ENCODE measurements at regions not wholly inside any gene's neighbourhood (a gene's known extent, or its start where the extent isn't known, plus 50 kb on each side); places are given as distances from the start of the nearest gene placed in this dataset.

DNA sequence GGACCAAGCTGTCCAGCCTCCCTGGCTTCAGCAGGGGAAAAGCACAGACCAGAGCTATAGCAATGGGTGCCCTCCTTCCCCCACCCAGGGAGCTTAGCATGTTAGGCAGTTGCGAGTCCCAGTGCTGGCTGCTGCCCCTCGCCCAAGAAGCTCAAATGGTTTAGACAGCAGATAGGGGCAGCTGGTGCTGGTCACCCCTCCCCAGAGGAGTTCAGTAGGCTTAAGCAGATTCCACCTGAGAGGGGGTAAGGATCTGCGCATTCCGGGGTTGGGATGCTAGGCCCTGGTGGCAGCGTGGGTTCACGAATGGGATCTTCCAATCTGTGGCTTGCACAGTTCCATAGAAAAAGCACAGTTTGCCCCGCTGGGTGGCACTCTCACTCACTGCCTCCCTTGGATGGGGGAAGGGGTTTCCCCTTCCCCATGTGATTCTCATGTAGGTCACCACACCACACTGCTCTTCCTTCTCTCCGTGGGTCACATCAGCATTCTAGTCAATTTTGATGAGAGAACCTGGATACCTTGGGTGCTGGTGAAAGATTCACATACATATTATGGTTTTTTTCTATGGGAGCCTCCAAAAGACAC, 665.6 kb downstream of the C12orf50 start:
- no peak for DNase-seq (ENCODE audit: low read depth)
- TF ChIP-seq, protein P1, sequence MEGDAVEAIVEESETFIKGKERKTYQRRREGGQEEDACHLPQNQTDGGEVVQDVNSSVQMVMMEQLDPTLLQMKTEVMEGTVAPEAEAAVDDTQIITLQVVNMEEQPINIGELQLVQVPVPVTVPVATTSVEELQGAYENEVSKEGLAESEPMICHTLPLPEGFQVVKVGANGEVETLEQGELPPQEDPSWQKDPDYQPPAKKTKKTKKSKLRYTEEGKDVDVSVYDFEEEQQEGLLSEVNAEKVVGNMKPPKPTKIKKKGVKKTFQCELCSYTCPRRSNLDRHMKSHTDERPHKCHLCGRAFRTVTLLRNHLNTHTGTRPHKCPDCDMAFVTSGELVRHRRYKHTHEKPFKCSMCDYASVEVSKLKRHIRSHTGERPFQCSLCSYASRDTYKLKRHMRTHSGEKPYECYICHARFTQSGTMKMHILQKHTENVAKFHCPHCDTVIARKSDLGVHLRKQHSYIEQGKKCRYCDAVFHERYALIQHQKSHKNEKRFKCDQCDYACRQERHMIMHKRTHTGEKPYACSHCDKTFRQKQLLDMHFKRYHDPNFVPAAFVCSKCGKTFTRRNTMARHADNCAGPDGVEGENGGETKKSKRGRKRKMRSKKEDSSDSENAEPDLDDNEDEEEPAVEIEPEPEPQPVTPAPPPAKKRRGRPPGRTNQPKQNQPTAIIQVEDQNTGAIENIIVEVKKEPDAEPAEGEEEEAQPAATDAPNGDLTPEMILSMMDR (IDR thresholded peaks at IDR 0.05; ENCODE audit: insufficient read depth, low read depth, low read length, missing control alignments) = no peak
- H3K4me3 ChIP-seq (ENCODE audit: low read depth, low read length) = no peak overlapping the region

DNA sequence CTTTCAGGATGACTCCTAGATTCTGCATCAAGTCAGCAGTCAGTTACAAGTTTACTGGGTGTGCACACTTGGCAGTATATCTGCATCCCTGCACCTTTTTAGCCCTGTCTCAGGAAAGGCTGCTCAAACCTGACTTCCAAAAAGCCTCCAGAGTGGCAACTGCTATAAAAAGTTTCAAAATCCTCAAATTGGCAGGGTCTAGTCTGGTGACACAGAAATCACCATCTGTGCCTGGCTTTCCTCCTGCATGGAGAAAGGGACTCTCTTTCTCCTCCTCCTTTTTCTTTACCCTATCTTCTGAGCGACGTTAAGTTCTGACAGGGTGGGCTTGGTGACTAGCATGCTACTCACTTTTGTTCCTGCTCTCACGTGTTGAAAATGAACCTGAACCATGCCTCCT, 679.5 kb downstream of the C12orf50 start:
- H3K4me3 ChIP-seq (ENCODE audit: low read depth, low read length) = no peak overlapping the region
- TF ChIP-seq, protein P1 (IDR thresholded peaks at IDR 0.05; ENCODE audit: insufficient read depth, low read depth, low read length, missing control alignments) = no peak
- no peak for DNase-seq (ENCODE audit: low read depth)

DNA sequence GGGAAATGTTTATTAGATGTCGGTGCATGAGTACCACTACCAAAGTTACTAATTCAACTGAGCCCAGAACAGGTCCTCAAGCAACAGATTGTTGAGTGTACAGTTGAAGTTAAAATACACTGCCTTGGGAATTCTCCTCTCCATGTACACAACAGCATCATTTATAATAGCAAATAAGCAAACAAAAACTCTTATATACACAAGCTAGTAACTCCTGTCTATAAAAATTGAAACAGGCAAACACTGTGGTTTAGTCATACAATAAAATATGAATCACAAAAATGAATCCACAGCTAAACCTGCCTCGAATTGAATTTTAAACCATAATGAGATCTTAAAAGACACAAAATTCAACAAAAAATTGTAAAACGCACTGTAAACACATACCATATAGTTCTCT, 681.1 kb downstream of the C12orf50 start:
- no peak for DNase-seq (ENCODE audit: low read depth)
- H3K4me3 ChIP-seq (ENCODE audit: low read depth, low read length) = no peak overlapping the region
- TF ChIP-seq, protein P1 (IDR thresholded peaks at IDR 0.05; ENCODE audit: insufficient read depth, low read depth, low read length, missing control alignments) = no peak

DNA sequence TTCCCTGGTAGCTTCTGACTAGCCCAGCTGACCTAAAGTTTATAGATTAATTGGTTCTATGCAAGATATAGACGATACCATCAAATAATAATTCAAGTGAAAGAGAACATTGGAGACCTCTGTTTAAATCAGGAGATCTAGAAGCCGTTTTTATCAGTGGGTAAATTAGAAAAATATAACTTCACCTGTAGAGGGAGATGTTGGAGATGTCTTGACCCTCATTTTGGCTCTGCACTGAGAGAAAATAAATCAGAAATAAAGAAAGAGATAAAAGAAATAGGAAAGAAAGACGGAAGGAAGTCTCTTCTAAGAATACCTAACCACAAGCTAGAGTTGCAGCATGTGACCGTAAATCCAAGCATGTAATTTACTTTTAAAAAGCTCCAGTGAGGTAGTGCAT, 684.5 kb downstream of the C12orf50 start:
- TF ChIP-seq, protein P1 (IDR thresholded peaks at IDR 0.05; ENCODE audit: insufficient read depth, low read depth, low read length, missing control alignments) = no peak
- H3K4me3 ChIP-seq (ENCODE audit: low read depth, low read length) = no peak overlapping the region
- no peak for DNase-seq (ENCODE audit: low read depth)

DNA sequence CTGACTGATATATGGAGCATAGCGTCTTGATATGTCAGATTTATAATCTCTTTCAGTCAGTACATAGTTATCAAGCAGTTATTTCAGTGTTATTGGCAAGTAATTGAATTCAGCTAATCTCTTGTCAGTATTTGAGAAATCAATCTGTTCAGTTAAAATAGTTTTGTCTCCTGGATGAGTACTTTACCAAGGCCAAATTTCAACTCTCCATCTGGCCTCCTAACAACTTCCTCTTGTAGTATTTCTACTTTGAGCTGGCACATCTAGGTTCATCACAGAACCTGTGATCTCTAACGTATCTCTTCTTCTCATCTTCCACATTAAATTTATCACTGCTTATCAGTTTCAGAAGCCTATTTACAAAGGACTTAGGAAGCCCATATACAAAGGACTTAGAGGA, 690.5 kb downstream of the C12orf50 start:
- H3K4me3 ChIP-seq (ENCODE audit: low read depth, low read length) = no peak overlapping the region
- DNase-seq (ENCODE audit: low read depth) = no peak
- TF ChIP-seq, protein P1 (IDR thresholded peaks at IDR 0.05; ENCODE audit: insufficient read depth, low read depth, low read length, missing control alignments) = no peak

DNA sequence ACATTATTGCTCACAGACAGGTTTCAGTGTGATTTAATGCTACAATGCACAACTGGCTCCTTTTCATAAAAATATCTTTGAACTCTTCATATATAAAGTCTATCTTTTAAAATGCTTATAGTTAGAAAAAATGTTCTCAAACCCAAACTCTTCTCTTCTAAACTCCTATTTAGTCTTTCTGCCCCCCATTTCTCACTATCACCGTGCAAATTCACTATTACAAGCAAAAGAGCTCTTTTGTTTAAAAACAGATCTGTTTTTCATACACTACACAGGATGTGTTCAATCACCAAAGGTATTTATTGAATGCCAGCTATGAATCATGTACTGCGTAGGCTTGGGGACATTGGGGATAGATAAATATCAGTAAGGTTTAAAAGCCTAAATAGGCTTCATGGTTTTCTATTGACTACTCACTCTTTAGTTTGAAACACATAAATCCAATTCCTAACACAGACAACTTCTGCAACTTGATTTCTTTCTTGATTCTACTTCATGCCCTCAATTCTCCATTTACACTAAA, 692.3 kb downstream of the C12orf50 start:
- DNase-seq (ENCODE audit: low read depth) = no peak
- H3K4me3 ChIP-seq (ENCODE audit: low read depth, low read length) = no peak overlapping the region
- TF ChIP-seq, protein P1 (IDR thresholded peaks at IDR 0.05; ENCODE audit: insufficient read depth, low read depth, low read length, missing control alignments) = no peak

Measured in GM12865 (cell line).